A673 (cell line): ENCODE measurements at regions not wholly inside any gene's neighbourhood (a gene's known extent, or its start where the extent isn't known, plus 50 kb on each side); places are given as distances from the start of the nearest gene placed in this dataset.

Experiments
- BruUV-seq: library from RNA; stranded (reverse); fragments of 400-500 nt; replicated peaks from 2 replicates; lab custom pipeline; 2021; lab: Mats Ljungman, UMichigan
- CTCF ChIA-PET: fragments of 300-600 bp; sonication (Branson Sonifier 250); formaldehyde crosslinking; loops from one replicate; lab custom pipeline; 2022; ENCODE audit warnings: antibody characterized with exemption; lab: Charles Lee
- POLR2A ChIA-PET: fragments of 300-600 bp; sonication (Branson Sonifier 250); formaldehyde crosslinking; loops from one replicate; lab custom pipeline; 2022; ENCODE audit warnings: antibody characterized with exemption; ENCODE audit not compliant: low non-redundant PET; lab: Charles Lee
- DNase-seq: peaks from one replicate; pipeline ENCODE4 v3.0.0-alpha.2; 2015; ENCODE audit warnings: low spot score
- H3K27ac ChIP-seq: fragments of 200-600 bp; sonication (generic); 2 replicates; pipeline ENCODE4 v1.5.1; 2016; ENCODE audit warnings: mixed run types, low read depth, mild to moderate bottlenecking, mixed read lengths, antibody characterized with exemption, low read length; ENCODE audit not compliant: poor library complexity, severe bottlenecking
- H3K27me3 ChIP-seq: fragments of 200-600 bp; sonication (generic); replicated peaks from 2 replicates; pipeline ENCODE4 v1.6.1; 2017; ENCODE audit warnings: mixed run types, low read depth, mild to moderate bottlenecking, mixed read lengths, antibody characterized with exemption, low read length; ENCODE audit not compliant: insufficient read depth, poor library complexity
- H3K36me3 ChIP-seq: fragments of 200-600 bp; sonication (generic); 2 replicates; pipeline ENCODE4 v1.6.1; 2016; ENCODE audit warnings: mixed run types, mild to moderate bottlenecking, mixed read lengths, antibody characterized with exemption, low read length; ENCODE audit not compliant: insufficient read depth, poor library complexity, severe bottlenecking
- H3K4me1 ChIP-seq: fragments of 200-600 bp; sonication (generic); 2 replicates; pipeline ENCODE4 v1.6.1; 2017; ENCODE audit warnings: mixed run types, mild to moderate bottlenecking, mixed read lengths, antibody characterized with exemption, low read length; ENCODE audit not compliant: insufficient read depth, poor library complexity, severe bottlenecking
- H3K4me3 ChIP-seq: fragments of 200-600 bp; sonication (generic); 2 replicates; pipeline ENCODE4 v1.5.1; 2016; ENCODE audit warnings: low read depth, mixed run types, mild to moderate bottlenecking, mixed read lengths, low read length; ENCODE audit not compliant: poor library complexity, severe bottlenecking
- H3K9me3 ChIP-seq: fragments of 200-600 bp; sonication (generic); 2 replicates; pipeline ENCODE4 v1.6.1; 2016; ENCODE audit warnings: mixed run types, low read depth, mild to moderate bottlenecking, mixed read lengths, antibody characterized with exemption, low read length; ENCODE audit not compliant: poor library complexity, severe bottlenecking
- EZH2 ChIP-seq: fragments of 200-600 bp; sonication (generic); IDR thresholded peaks from 2 replicates; pipeline ENCODE4 v1.6.1; 2017; ENCODE audit warnings: borderline replicate concordance, low read depth, mild to moderate bottlenecking, mixed read lengths, antibody characterized with exemption, low read length; ENCODE audit not compliant: poor library complexity, severe bottlenecking
- intact Hi-C: fragments of 100-400 bp; cut with micrococcal nuclease; formaldehyde crosslinking; loops from one replicate; pipeline ENCODE4 v1.10.0; 2022; ENCODE audit not compliant: unreplicated experiment
- TF ChIP-seq, protein P1 (sequence below): fragments of 300-800, 200-600 bp; sonication (generic); conservative IDR thresholded peaks from 2 replicates; pipeline ENCODE4 v1.5.1; 2017; ENCODE audit warnings: low read depth, mild to moderate bottlenecking, antibody characterized with exemption, low read length, moderate library complexity, mixed read lengths

GRCh38 chr1:217150366-217150765, 427.1 kb upstream of the ESRRG start:
- TF ChIP-seq EZH2: no peak
- TF ChIP-seq, protein P1, sequence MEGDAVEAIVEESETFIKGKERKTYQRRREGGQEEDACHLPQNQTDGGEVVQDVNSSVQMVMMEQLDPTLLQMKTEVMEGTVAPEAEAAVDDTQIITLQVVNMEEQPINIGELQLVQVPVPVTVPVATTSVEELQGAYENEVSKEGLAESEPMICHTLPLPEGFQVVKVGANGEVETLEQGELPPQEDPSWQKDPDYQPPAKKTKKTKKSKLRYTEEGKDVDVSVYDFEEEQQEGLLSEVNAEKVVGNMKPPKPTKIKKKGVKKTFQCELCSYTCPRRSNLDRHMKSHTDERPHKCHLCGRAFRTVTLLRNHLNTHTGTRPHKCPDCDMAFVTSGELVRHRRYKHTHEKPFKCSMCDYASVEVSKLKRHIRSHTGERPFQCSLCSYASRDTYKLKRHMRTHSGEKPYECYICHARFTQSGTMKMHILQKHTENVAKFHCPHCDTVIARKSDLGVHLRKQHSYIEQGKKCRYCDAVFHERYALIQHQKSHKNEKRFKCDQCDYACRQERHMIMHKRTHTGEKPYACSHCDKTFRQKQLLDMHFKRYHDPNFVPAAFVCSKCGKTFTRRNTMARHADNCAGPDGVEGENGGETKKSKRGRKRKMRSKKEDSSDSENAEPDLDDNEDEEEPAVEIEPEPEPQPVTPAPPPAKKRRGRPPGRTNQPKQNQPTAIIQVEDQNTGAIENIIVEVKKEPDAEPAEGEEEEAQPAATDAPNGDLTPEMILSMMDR: no peak
- Histone ChIP-seq H3K36me3 (no peaks in the 10 kb centered on the region), H3K27ac (no peak overlapping the region), H3K4me3 (no peak overlapping the region), H3K27me3 (peaks cover 3% of the 10 kb centered on the region), H3K4me1 (no peaks in the 10 kb centered on the region), H3K9me3 (no peaks in the 10 kb centered on the region)
- BruUV-seq: no TSS peak
- ChIA-PET POLR2A (no interaction called here), CTCF (no interaction called here)
- no peak for DNase-seq
- intact Hi-C loops: no loop called here

- intact Hi-C loops: no loop called here
- POLR2A ChIA-PET: no interaction called here
- H3K36me3 ChIP-seq: no peaks in the 10 kb centered on the region
- TF ChIP-seq, protein P1: no peak
- TF ChIP-seq EZH2: no peak
- no peaks in the 10 kb centered on the region for H3K9me3 ChIP-seq
- no peaks in the 10 kb centered on the region for H3K4me1 ChIP-seq
- CTCF ChIA-PET: no interaction called here
- DNase-seq: no peak
- no peak overlapping the region for H3K4me3 ChIP-seq
- peaks cover 3% of the 10 kb centered on the region for H3K27me3 ChIP-seq
- no peak overlapping the region for H3K27ac ChIP-seq
- no TSS peak for BruUV-seq
Measured at GRCh38 chr1:217149791-217150190, 426.6 kb upstream of the ESRRG start.

DNA sequence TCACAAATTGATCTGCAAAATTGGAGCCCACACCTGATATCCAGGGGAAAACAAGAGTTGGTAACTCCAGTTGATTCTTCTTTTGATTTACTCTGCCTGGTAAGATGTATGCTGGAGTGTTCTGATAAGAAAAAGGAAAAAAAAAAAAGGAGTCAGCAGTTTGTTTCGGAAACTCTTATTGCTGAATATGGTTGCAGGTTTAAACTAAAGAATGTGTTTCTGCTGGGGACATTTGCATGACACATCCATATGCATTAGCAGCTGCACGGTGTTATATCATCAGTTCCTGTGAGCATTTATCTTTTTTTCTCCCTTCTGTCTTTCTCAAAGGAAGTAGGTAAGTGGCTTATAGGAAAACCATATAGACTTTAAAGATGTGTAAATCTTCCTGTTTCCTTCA, 418.5 kb upstream of the ESRRG start:
- CTCF ChIA-PET: no interaction called here
- intact Hi-C loops: no loop called here
- Histone ChIP-seq H3K27ac (no peak overlapping the region), H3K4me3 (no peak overlapping the region), H3K36me3 (no peaks in the 10 kb centered on the region), H3K4me1 (no peaks in the 10 kb centered on the region), H3K9me3 (no peaks in the 10 kb centered on the region), H3K27me3 (peaks cover 53% of the 10 kb centered on the region)
- DNase-seq: no peak
- no TSS peak for BruUV-seq
- TF ChIP-seq, protein P1: no peak
- no peak for TF ChIP-seq EZH2
- POLR2A ChIA-PET: no interaction called here
